ENCODE measurements at regions not wholly inside any gene's neighbourhood (a gene's known extent, or its start where the extent isn't known, plus 50 kb on each side); places are given as distances from the start of the nearest gene placed in this dataset.

GRCh38 chr10:126722726-126723125 lies 52.2 kb upstream of the C10orf90 start:
- Histone ChIP-seq H3K36me3 (ENCODE audit: control insufficient read depth, insufficient read depth, low read length) (no peaks in the 10 kb centered on the region), H3K4me3 (ENCODE audit: low read depth, low read length) (no peak overlapping the region), H3K27me3 (ENCODE audit: control insufficient read depth, insufficient read depth, low read length) (no peaks in the 10 kb centered on the region), H3K9me3 (ENCODE audit: control insufficient read depth, insufficient read depth, low read depth, low read length) (peaks cover 4% of the 10 kb centered on the region; the same call in 1 of the 2 replicates), H3K27ac (ENCODE audit: low read depth, low read length) (no peak overlapping the region), H3K9ac (ENCODE audit: low read length) (no peak overlapping the region), H3K4me1 (ENCODE audit: control insufficient read depth, insufficient read depth, low read length) (no peaks in the 10 kb centered on the region)

- Histone ChIP-seq H3K27ac (ENCODE audit: low read depth, low read length) (no peak overlapping the region), H3K36me3 (ENCODE audit: control insufficient read depth, insufficient read depth, low read length) (no peaks in the 10 kb centered on the region), H3K9ac (ENCODE audit: low read length) (no peak overlapping the region), H3K4me3 (ENCODE audit: low read depth, low read length) (no peak overlapping the region), H3K27me3 (ENCODE audit: control insufficient read depth, insufficient read depth, low read length) (no peaks in the 10 kb centered on the region), H3K9me3 (ENCODE audit: control insufficient read depth, insufficient read depth, low read depth, low read length) (peaks cover 4% of the 10 kb centered on the region; the same call in 1 of the 2 replicates), H3K4me1 (ENCODE audit: control insufficient read depth, insufficient read depth, low read length) (no peaks in the 10 kb centered on the region)
These were observed 52.7 kb upstream of the C10orf90 start for GRCh38 chr10:126723226-126723625.

GRCh38 chr10:126729314-126729870 lies 58.9 kb upstream of the C10orf90 start:
- H3K9ac ChIP-seq (ENCODE audit: low read length), result no peak overlapping the region
- H3K4me1 ChIP-seq (ENCODE audit: control insufficient read depth, insufficient read depth, low read length), result no peaks in the 10 kb centered on the region; the same call in none of the 2 replicates
- no peaks in the 10 kb centered on the region for H3K36me3 ChIP-seq (ENCODE audit: control insufficient read depth, insufficient read depth, low read length)
- H3K27me3 ChIP-seq (ENCODE audit: control insufficient read depth, insufficient read depth, low read length), result no peaks in the 10 kb centered on the region
- H3K4me3 ChIP-seq (ENCODE audit: low read depth, low read length), result no peak overlapping the region
- no peak overlapping the region for H3K27ac ChIP-seq (ENCODE audit: low read depth, low read length)
- peaks cover 4% of the 10 kb centered on the region; the same call in 1 of the 2 replicates for H3K9me3 ChIP-seq (ENCODE audit: control insufficient read depth, insufficient read depth, low read depth, low read length)

GRCh38 chr10:126730856-126731609 lies 60.5 kb upstream of the C10orf90 start:
- no peak overlapping the region for H3K27ac ChIP-seq (ENCODE audit: low read depth, low read length)
- H3K4me3 ChIP-seq (ENCODE audit: low read depth, low read length), result no peak overlapping the region
- H3K36me3 ChIP-seq (ENCODE audit: control insufficient read depth, insufficient read depth, low read length), result no peaks in the 10 kb centered on the region
- H3K4me1 ChIP-seq (ENCODE audit: control insufficient read depth, insufficient read depth, low read length), result no peaks in the 10 kb centered on the region; the same call in none of the 2 replicates
- H3K9ac ChIP-seq (ENCODE audit: low read length), result no peak overlapping the region
- peaks cover 4% of the 10 kb centered on the region; the same call in 1 of the 2 replicates for H3K9me3 ChIP-seq (ENCODE audit: control insufficient read depth, insufficient read depth, low read depth, low read length)
- H3K27me3 ChIP-seq (ENCODE audit: control insufficient read depth, insufficient read depth, low read length), result no peaks in the 10 kb centered on the region

GRCh38 chr10:126731610-126731990 lies 61.1 kb upstream of the C10orf90 start:
- Histone ChIP-seq H3K4me1 (ENCODE audit: control insufficient read depth, insufficient read depth, low read length) (no peaks in the 10 kb centered on the region; the same call in none of the 2 replicates), H3K4me3 (ENCODE audit: low read depth, low read length) (no peak overlapping the region), H3K27me3 (ENCODE audit: control insufficient read depth, insufficient read depth, low read length) (no peaks in the 10 kb centered on the region), H3K27ac (ENCODE audit: low read depth, low read length) (no peak overlapping the region), H3K9me3 (ENCODE audit: control insufficient read depth, insufficient read depth, low read depth, low read length) (peaks cover 4% of the 10 kb centered on the region; the same call in 1 of the 2 replicates), H3K36me3 (ENCODE audit: control insufficient read depth, insufficient read depth, low read length) (no peaks in the 10 kb centered on the region), H3K9ac (ENCODE audit: low read length) (no peak overlapping the region)

- Histone ChIP-seq H3K27me3 (ENCODE audit: control insufficient read depth, insufficient read depth, low read length) (no peaks in the 10 kb centered on the region), H3K4me1 (ENCODE audit: control insufficient read depth, insufficient read depth, low read length) (no peaks in the 10 kb centered on the region; the same call in none of the 2 replicates), H3K9me3 (ENCODE audit: control insufficient read depth, insufficient read depth, low read depth, low read length) (peaks cover 4% of the 10 kb centered on the region; the same call in 1 of the 2 replicates), H3K27ac (ENCODE audit: low read depth, low read length) (no peak overlapping the region), H3K4me3 (ENCODE audit: low read depth, low read length) (no peak overlapping the region), H3K36me3 (ENCODE audit: control insufficient read depth, insufficient read depth, low read length) (no peaks in the 10 kb centered on the region), H3K9ac (ENCODE audit: low read length) (no peak overlapping the region)
These were observed 61.8 kb upstream of the C10orf90 start for GRCh38 chr10:126732308-126732707.

GRCh38 chr10:126732868-126733267 lies 62.4 kb upstream of the C10orf90 start:
- Histone ChIP-seq H3K27me3 (ENCODE audit: control insufficient read depth, insufficient read depth, low read length) (no peaks in the 10 kb centered on the region), H3K9ac (ENCODE audit: low read length) (no peak overlapping the region), H3K9me3 (ENCODE audit: control insufficient read depth, insufficient read depth, low read depth, low read length) (no peaks in the 10 kb centered on the region; the same call in 1 of the 2 replicates), H3K27ac (ENCODE audit: low read depth, low read length) (no peak overlapping the region), H3K4me3 (ENCODE audit: low read depth, low read length) (no peak overlapping the region), H3K4me1 (ENCODE audit: control insufficient read depth, insufficient read depth, low read length) (no peaks in the 10 kb centered on the region; the same call in none of the 2 replicates), H3K36me3 (ENCODE audit: control insufficient read depth, insufficient read depth, low read length) (no peaks in the 10 kb centered on the region)

GRCh38 chr10:126734015-126734414 lies 63.5 kb upstream of the C10orf90 start:
- Histone ChIP-seq H3K9ac (ENCODE audit: low read length) (no peak overlapping the region), H3K4me3 (ENCODE audit: low read depth, low read length) (no peak overlapping the region), H3K4me1 (ENCODE audit: control insufficient read depth, insufficient read depth, low read length) (no peaks in the 10 kb centered on the region; the same call in none of the 2 replicates), H3K36me3 (ENCODE audit: control insufficient read depth, insufficient read depth, low read length) (no peaks in the 10 kb centered on the region), H3K27ac (ENCODE audit: low read depth, low read length) (no peak overlapping the region), H3K9me3 (ENCODE audit: control insufficient read depth, insufficient read depth, low read depth, low read length) (no peaks in the 10 kb centered on the region), H3K27me3 (ENCODE audit: control insufficient read depth, insufficient read depth, low read length) (no peaks in the 10 kb centered on the region)

- H3K4me3 ChIP-seq (ENCODE audit: low read depth, low read length), result no peak overlapping the region
- no peaks in the 10 kb centered on the region for H3K27me3 ChIP-seq (ENCODE audit: control insufficient read depth, insufficient read depth, low read length)
- no peak overlapping the region for H3K27ac ChIP-seq (ENCODE audit: low read depth, low read length)
- no peak overlapping the region for H3K9ac ChIP-seq (ENCODE audit: low read length)
- no peaks in the 10 kb centered on the region; the same call in 1 of the 2 replicates for H3K4me1 ChIP-seq (ENCODE audit: control insufficient read depth, insufficient read depth, low read length)
- H3K9me3 ChIP-seq (ENCODE audit: control insufficient read depth, insufficient read depth, low read depth, low read length), result no peaks in the 10 kb centered on the region
- H3K36me3 ChIP-seq (ENCODE audit: control insufficient read depth, insufficient read depth, low read length), result no peaks in the 10 kb centered on the region
These were observed 64.5 kb upstream of the C10orf90 start for GRCh38 chr10:126734967-126735366.

GRCh38 chr10:126736142-126736541 lies 65.6 kb upstream of the C10orf90 start:
- Histone ChIP-seq H3K9me3 (ENCODE audit: control insufficient read depth, insufficient read depth, low read depth, low read length) (no peaks in the 10 kb centered on the region), H3K36me3 (ENCODE audit: control insufficient read depth, insufficient read depth, low read length) (no peaks in the 10 kb centered on the region), H3K9ac (ENCODE audit: low read length) (no peak overlapping the region), H3K27me3 (ENCODE audit: control insufficient read depth, insufficient read depth, low read length) (no peaks in the 10 kb centered on the region), H3K4me3 (ENCODE audit: low read depth, low read length) (no peak overlapping the region), H3K27ac (ENCODE audit: low read depth, low read length) (no peak overlapping the region), H3K4me1 (ENCODE audit: control insufficient read depth, insufficient read depth, low read length) (no peaks in the 10 kb centered on the region; the same call in 1 of the 2 replicates)

GRCh38 chr10:126736727-126737126 lies 66.2 kb upstream of the C10orf90 start:
- Histone ChIP-seq H3K27me3 (ENCODE audit: control insufficient read depth, insufficient read depth, low read length) (no peaks in the 10 kb centered on the region), H3K4me3 (ENCODE audit: low read depth, low read length) (no peak overlapping the region), H3K9ac (ENCODE audit: low read length) (no peak overlapping the region), H3K36me3 (ENCODE audit: control insufficient read depth, insufficient read depth, low read length) (no peaks in the 10 kb centered on the region), H3K9me3 (ENCODE audit: control insufficient read depth, insufficient read depth, low read depth, low read length) (no peaks in the 10 kb centered on the region), H3K27ac (ENCODE audit: low read depth, low read length) (no peak overlapping the region), H3K4me1 (ENCODE audit: control insufficient read depth, insufficient read depth, low read length) (no peaks in the 10 kb centered on the region; the same call in 1 of the 2 replicates)

Measured in HUES6 (cell line).